ENCODE measurements at regions not wholly inside any gene's neighbourhood (a gene's known extent, or its start where the extent isn't known, plus 50 kb on each side); places are given as distances from the start of the nearest gene placed in this dataset.

- TF ChIP-seq ARNT (IDR thresholded peaks at IDR 0.05) (no peak), HDGF (IDR thresholded peaks at IDR 0.05; ENCODE audit: borderline replicate concordance) (no peak), SP1 (IDR thresholded peaks at IDR 0.05) (no peak), ZNF384 (IDR thresholded peaks at IDR 0.05) (no peak), BHLHE40 (IDR thresholded peaks at IDR 0.05; ENCODE audit: borderline replicate concordance) (no peak), TARDBP (IDR thresholded peaks at IDR 0.05) (no peak), CTBP1 (IDR thresholded peaks at IDR 0.05; ENCODE audit: borderline replicate concordance) (no peak), FOXM1 (IDR thresholded peaks at IDR 0.05; ENCODE audit: borderline replicate concordance) (no peak), L3MBTL2 (conservative IDR thresholded peaks at IDR 0.05) (no peak)
- TF ChIP-seq, protein P1, sequence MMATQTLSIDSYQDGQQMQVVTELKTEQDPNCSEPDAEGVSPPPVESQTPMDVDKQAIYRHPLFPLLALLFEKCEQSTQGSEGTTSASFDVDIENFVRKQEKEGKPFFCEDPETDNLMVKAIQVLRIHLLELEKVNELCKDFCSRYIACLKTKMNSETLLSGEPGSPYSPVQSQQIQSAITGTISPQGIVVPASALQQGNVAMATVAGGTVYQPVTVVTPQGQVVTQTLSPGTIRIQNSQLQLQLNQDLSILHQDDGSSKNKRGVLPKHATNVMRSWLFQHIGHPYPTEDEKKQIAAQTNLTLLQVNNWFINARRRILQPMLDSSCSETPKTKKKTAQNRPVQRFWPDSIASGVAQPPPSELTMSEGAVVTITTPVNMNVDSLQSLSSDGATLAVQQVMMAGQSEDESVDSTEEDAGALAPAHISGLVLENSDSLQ (IDR thresholded peaks at IDR 0.05), result no peak
These were observed 141.9 kb downstream of the TTC32 start for GRCh38 chr2:19759880-19760279.
